Large intestine (tissue), 3 donors: ENCODE measurements at regions not wholly inside any gene's neighbourhood (a gene's known extent, or its start where the extent isn't known, plus 50 kb on each side); places are given as distances from the start of the nearest gene placed in this dataset.
"Not testable (repeated sequence)": the region's sequence is repeated elsewhere in the genome, so short reads cannot be mapped to it uniquely, and the experiment has no call there.

Experiments
- DNase-seq, 2 donors: peaks; one replicate each; pipeline versions ENCODE4 v3.0.0 to v3.0.0-alpha.2; 2013
- H3K27ac ChIP-seq: one replicate; pipeline ENCODE4 v1.5.1; 2013; ENCODE audit warnings: low read length
- H3K27me3 ChIP-seq: 2 replicates; pipeline ENCODE4 v1.6.1; 2013; ENCODE audit warnings: low read length; ENCODE audit not compliant: control insufficient read depth, insufficient read depth
- H3K36me3 ChIP-seq: 2 replicates; pipeline ENCODE4 v1.6.1; 2013; ENCODE audit warnings: low read length; ENCODE audit not compliant: control insufficient read depth, insufficient read depth
- H3K4me1 ChIP-seq: one replicate; pipeline ENCODE4 v1.6.1; 2013; ENCODE audit warnings: low read length; ENCODE audit not compliant: control insufficient read depth, insufficient read depth
- H3K4me3 ChIP-seq: one replicate; pipeline ENCODE4 v1.5.1; 2013; ENCODE audit warnings: low read length
- H3K9me3 ChIP-seq: one replicate; pipeline ENCODE4 v1.6.1; 2013; ENCODE audit warnings: mild to moderate bottlenecking, low read depth, low read length, moderate library complexity; ENCODE audit not compliant: control insufficient read depth
- WGBS: methylation state at CpG from one replicate; pipeline ENCODE4 v1.1.5; 2013; ENCODE audit warnings: low lambda C conversion rate; ENCODE audit not compliant: insufficient coverage; 5-methylcytosine and 5-hydroxymethylcytosine counted together

DNA sequence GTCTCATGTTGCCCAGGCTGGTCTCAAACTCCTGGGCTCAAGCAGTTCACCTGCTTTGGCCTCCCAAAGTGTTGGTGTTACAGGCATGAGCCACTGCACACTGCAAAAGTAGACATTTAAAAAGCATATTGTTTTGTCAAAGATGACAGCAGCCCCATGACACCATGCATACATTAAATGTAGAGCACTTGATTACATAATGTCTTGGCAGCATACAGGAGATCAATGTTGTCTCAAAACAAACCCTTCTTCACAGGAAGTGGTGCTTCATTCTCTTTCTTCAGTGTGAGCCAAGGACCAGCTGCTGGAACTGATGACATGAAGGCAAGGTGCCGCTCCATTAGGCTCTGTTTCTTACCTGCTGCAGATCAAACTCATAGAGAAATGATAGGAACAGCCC lies 218.4 kb downstream of the KLF6 start:
- no peak overlapping the region for H3K27ac ChIP-seq
- no peak for DNase-seq
- no peaks in the 10 kb centered on the region for H3K4me1 ChIP-seq
- H3K9me3 ChIP-seq: no peaks in the 10 kb centered on the region
- no peak overlapping the region for H3K4me3 ChIP-seq
- no peaks in the 10 kb centered on the region for H3K36me3 ChIP-seq
- WGBS: no CpG with 5 or more reads among the region's 1 CpG
- H3K27me3 ChIP-seq: no peaks in the 10 kb centered on the region

DNA sequence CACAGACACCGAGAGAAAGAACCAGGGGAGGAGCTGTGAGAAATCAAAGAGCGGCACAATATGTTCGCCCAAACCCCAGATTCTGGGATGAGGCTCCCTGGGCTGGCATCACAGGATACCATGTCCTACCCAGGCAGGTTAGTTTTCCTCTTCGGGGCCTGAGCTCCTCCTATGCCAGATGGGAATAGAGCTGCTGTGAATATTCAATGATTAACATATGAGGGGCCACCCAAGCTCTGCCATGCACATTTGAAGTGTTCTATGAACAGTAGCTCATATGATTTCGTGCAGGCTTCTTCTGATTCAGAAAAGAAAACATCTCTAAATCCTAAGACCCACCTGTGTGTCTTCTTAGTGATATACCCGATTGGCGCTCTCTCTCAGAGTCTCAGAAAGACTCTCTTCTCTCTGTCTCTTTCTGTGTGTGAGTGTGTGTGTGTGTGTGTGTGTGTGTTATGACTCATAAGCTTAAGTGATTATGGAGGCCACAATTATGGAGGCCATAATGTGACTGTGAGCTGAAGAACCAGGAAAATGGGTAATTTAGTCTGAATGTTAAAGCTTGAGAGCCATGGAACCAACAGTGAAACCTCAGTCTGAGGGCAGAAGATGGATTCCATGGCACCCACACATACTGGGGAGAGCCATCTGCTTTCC lies 220.5 kb downstream of the KLF6 start:
- Histone ChIP-seq H3K27me3 (no peaks in the 10 kb centered on the region), H3K9me3 (no peaks in the 10 kb centered on the region)

DNA sequence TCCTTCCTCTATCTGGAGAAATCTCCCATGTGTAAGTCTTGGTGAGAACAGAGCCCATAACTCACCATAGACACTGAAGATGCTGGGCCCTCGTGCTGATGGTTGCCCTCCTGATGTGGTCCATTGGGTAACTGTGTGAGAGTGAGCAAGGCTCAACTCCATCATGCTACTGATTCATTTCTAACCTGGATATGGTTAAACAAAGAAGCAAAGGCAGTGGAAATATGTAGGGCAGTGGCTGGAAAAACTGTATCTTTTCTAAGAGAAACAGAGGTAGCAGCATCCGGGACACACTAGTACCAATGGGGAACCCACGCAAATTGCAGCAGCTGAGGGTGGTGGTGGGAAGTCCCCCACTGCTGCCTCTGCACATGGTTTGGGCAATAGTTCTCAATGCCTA lies 221.7 kb downstream of the KLF6 start:
- Histone ChIP-seq H3K36me3 (no peaks in the 10 kb centered on the region), H3K4me1 (no peaks in the 10 kb centered on the region), H3K9me3 (no peaks in the 10 kb centered on the region), H3K27ac (no peak overlapping the region), H3K4me3 (no peak overlapping the region), H3K27me3 (no peaks in the 10 kb centered on the region)
- WGBS: no CpG with 5 or more reads among the region's 3 CpGs
- DNase-seq: no peak

More for the DNA sequence above, 220.5 kb downstream of the KLF6 start:
- H3K27ac ChIP-seq: no peak overlapping the region
- no peaks in the 10 kb centered on the region for H3K36me3 ChIP-seq
- H3K4me3 ChIP-seq: no peak overlapping the region
- H3K4me1 ChIP-seq: no peaks in the 10 kb centered on the region
- no peak for DNase-seq
- no CpG with 5 or more reads among the region's 7 CpGs for WGBS

DNA sequence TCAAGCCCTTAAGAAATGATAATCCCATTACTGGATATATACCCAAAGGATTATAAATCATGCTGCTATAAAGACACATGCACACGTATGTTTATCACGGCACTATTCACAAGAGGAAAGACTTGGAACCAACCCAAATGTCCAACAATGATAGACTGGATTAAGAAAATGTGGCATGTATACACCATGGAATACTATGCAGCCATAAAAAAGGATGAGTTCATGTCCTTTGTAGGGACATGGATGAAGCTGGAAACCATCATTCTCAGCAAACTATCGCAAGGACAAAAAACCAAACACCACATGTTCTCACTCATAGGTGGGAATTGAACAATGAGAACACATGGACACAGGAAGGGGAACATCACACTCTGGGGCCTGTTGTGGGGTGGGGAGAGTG lies 224.4 kb downstream of the KLF6 start:
- H3K4me1 ChIP-seq, DNase-seq, H3K36me3 ChIP-seq, H3K27ac ChIP-seq, H3K9me3 ChIP-seq, H3K4me3 ChIP-seq, H3K27me3 ChIP-seq: not testable (repeated sequence)
- WGBS: no CpG with 5 or more reads among the region's 3 CpGs

GRCh38 chr10:3559527-3559926 lies 225.5 kb downstream of the KLF6 start:
- Histone ChIP-seq H3K9me3 (no peaks in the 10 kb centered on the region), H3K36me3 (no peaks in the 10 kb centered on the region), H3K4me3 (no peak overlapping the region), H3K27ac (no peak overlapping the region), H3K4me1 (no peaks in the 10 kb centered on the region), H3K27me3 (no peaks in the 10 kb centered on the region)
- DNase-seq: no peak
- WGBS: no CpG with 5 or more reads among the region's 3 CpGs

- no peaks in the 10 kb centered on the region for H3K36me3 ChIP-seq
- WGBS: no CpG with 5 or more reads among the region's 2 CpGs
- no peak overlapping the region for H3K4me3 ChIP-seq
- H3K27ac ChIP-seq: no peak overlapping the region
- H3K27me3 ChIP-seq: no peaks in the 10 kb centered on the region
- H3K9me3 ChIP-seq: no peaks in the 10 kb centered on the region
- no peak for DNase-seq
- H3K4me1 ChIP-seq: no peaks in the 10 kb centered on the region
Observed at GRCh38 chr10:3559011-3559410, 226.0 kb downstream of the KLF6 start.

DNA sequence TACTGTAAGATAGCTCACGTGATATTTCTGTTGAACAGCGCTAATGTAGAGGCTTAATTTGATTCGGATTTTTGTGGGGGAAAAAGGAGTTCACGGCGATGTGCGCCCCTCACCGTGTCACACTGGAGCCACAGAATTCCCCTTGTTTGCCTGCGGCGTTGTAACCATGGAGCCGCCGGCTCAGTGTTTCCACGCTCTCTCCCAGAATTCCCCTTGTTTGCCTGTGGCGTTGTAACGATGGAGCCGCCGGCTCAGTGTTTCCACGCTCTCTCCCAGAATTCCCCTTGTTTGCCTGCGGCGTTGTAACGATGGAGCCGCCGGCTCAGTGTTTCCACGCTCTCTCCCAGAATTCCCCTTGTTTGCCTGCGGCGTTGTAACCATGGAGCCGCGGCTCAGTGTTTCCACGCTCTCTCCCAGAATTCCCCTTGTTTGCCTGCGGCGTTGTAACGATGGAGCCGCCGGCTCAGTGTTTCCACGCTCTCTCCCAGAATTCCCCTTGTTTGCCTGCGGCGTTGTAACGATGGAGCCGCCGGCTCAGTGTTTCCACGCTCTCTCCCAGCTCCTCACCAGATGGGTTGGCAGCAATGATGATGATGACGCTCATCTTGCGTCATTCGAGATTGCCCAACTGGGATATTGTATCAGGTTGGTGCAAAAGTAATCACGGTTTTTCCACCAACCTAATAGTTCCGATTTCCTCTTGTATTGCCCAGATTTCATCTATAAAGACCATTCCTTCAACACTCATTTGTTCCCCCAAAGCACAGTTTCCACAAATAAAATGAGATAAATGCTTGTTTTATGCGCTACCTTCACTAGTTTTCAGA lies 228.6 kb downstream of the KLF6 start:
- WGBS: 100% methylated on average over 1 of the region's 46 CpGs
- not testable (repeated sequence) for H3K9me3 ChIP-seq, H3K27ac ChIP-seq, H3K4me1 ChIP-seq, DNase-seq, H3K4me3 ChIP-seq, H3K27me3 ChIP-seq, H3K36me3 ChIP-seq

DNA sequence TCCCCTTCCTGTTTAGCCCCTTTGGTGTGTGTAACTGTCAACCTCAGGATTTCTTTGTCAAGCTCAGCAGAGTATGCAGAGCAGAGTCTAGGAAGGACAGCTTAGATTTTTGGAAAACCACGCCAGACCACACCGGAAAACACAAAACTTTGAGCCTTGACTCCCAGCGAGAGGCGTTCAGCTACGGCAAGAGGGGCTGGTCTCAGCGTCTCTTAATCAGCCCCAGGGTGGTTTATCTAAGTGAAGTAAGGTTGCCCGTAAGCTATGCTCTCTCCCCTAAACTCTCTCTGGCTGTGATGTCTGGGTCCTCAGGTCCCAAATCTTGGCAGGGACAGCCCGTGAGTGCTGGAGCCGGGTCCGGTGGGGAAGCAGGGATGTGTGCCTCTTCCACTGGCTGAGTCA lies 230.9 kb downstream of the KLF6 start:
- Histone ChIP-seq H3K27ac (no peak overlapping the region), H3K9me3 (no peaks in the 10 kb centered on the region), H3K27me3 (no peaks in the 10 kb centered on the region), H3K4me1 (no peaks in the 10 kb centered on the region), H3K36me3 (no peaks in the 10 kb centered on the region), H3K4me3 (no peak overlapping the region)
- no CpG with 5 or more reads among the region's 10 CpGs for WGBS
- DNase-seq: no peak

- Histone ChIP-seq H3K36me3 (no peaks in the 10 kb centered on the region), H3K27me3 (no peaks in the 10 kb centered on the region), H3K4me1 (no peaks in the 10 kb centered on the region), H3K27ac (no peak overlapping the region), H3K4me3 (no peak overlapping the region), H3K9me3 (no peaks in the 10 kb centered on the region)
- no peak for DNase-seq
- WGBS: 100% methylated on average over 1 of the region's 9 CpGs
Observed at GRCh38 chr10:3552281-3552680, 232.7 kb downstream of the KLF6 start.

DNA sequence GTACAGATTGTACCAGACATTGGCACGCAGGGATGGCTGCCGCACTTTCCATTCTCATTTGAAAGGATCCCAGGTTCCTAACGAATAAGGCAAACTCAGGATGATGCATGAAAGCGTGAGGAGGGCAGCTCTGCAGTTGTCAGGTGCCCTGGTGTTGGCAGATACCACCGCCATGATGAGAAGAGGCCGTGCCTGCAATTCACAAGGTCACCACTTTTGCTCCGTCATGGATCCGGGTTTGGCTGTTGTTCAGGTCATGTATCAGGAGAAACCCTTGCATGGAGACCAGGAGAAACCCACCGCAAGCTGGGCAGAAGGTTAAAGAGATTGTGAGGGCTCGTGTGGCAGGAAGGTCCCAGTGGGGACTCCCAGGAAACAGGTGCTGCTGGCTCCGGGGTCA lies 233.2 kb downstream of the KLF6 start:
- no peak for DNase-seq
- no peaks in the 10 kb centered on the region for H3K27me3 ChIP-seq
- no peaks in the 10 kb centered on the region for H3K9me3 ChIP-seq
- no peak overlapping the region for H3K4me3 ChIP-seq
- no peaks in the 10 kb centered on the region for H3K36me3 ChIP-seq
- 100% methylated on average over 1 of the region's 11 CpGs for WGBS
- H3K27ac ChIP-seq: no peak overlapping the region
- H3K4me1 ChIP-seq: no peaks in the 10 kb centered on the region

- WGBS: no CpG with 5 or more reads among the region's 4 CpGs
- Histone ChIP-seq H3K27ac (no peak overlapping the region), H3K27me3 (no peaks in the 10 kb centered on the region), H3K9me3 (no peaks in the 10 kb centered on the region), H3K4me3 (no peak overlapping the region), H3K36me3 (no peaks in the 10 kb centered on the region), H3K4me1 (no peaks in the 10 kb centered on the region)
- no peak for DNase-seq
Observed at GRCh38 chr10:3549118-3549517, 235.9 kb downstream of the KLF6 start.
